Astrocyte of the hippocampus (primary cell): ENCODE measurements at regions not wholly inside any gene's neighbourhood (a gene's known extent, or its start where the extent isn't known, plus 50 kb on each side); places are given as distances from the start of the nearest gene placed in this dataset.

Source experiments
- DNase-seq: peaks from one replicate; pipeline ENCODE4 v3.0.0; 2011; ENCODE audit warnings: low read depth, low spot score

DNA sequence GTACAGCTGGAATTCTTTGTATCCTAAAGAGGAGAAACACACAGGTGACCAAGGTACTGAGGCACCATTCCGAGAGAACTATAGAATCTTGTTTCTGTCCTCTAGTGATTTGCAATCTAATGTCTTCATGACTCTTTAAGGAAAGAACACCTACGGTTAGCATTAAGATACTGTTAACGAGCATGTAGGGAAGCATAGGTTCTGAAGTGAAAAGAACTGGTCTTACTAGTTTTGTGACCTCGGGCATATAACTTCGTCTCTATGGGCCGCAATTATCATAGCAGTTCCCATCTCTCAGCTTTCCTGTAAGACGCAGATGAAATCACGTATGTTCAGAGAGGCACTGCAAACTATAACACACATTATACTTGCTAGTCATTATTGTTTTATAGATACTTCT is 193.0 kb upstream of the NBEA start:
- no peak for DNase-seq

DNA sequence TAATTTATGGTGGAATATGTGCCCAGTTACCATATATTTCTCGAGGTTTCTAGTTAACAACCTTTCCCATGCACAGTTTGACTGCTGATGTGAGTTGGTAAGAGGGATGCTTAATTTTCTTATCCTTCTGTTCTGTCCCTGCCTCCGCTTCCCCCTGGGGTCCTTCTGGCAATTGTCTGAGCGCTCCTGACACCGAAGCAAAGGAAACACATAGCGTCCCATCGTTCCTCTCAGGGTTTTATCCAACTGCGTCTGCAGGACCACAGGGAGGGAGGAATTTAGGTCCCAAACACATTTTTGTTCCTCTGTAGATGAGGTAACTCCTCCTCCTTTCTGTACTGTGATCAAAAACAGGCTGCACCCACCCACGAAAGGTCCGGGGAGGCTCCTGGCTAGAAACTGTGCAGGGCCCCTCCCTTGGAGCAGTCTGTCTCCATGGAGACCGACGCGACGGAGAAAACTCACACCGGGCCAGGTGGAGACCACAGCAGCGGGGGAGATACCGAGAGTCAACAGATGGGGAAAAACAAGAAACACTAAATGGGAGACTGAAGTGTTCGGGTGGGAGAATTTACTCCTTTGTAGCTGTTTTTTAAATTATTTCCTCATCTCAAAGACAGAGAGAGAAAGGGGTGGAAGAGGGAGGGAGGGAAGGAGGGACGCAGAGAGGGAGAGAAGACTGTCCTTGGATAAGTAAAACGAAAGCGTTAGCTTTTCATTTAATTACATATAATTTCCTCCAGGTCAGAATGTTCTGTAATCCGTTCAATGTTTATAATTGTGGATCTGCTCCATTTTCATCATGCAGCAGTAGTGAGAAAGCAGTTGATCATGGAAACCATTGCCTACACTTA is 191.8 kb upstream of the NBEA start:
- DNase-seq: peak; percentile 27

DNA sequence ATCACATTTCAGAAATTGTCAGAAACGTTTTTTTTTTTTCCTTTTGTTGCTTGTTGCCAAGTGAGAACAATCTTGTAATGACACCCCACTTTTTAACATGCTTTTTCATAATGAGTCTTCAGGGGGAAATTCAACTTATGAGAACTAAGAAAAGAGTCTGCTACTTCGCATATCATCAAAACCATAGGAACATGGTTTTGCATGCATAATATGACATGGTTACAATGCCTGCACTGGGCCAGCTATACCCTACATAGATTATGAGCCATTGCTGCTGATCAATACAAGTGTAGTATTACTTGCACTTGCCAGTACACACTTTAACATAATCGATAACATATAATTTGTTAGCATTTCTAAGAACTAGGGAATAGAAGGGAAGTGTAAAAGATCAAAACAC is 191.0 kb upstream of the NBEA start:
- no peak for DNase-seq

DNA sequence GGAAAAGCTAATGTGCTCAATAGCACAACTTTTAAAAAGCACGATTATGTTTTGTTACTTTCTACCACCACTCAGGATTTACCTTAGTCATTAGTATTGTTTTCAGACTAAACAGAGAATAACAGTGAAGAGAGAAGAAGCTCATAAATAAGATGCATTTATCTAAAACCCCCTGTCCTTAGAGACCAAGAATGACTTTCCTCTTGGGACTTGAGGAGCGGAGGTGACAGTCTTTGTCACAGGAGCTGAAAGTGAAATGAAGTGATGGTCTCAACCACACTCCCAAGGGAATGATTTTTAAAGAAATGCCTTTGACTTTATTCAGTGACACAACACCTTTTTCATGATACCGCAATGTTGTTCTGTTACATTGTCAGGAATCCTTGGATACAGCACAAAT is 190.6 kb upstream of the NBEA start:
- no peak for DNase-seq

DNA sequence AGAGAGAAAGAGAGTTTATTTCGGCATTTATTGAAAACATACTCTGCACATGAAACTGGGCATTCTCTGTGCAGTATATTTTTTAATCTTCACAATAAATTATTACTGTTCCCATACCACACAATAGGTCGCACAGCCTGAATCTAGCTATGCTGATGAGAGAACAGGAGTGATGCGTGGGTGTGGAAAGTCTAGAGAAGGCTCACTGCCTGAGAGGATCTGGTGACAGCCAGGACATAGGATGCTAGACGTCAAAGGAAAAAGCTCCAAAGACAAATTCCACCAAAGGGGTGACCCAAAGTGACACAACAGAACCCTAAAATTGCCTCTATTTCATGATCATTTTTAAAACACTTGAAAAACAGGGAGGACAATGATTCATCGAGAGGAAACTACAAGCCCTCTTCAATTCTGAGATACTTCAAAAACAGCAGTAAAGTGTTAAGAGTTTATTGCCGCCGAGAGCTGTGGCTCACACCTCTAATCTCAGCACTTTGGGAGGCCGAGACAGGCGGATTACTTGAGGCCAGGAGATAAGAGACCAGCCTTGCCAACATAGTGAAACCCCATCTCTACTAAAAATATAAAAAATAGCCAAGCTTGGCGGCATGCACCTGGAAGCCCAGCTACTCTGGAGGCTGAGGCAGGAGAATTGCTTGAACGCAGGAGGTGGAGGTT is 189.6 kb upstream of the NBEA start:
- no peak for DNase-seq

DNA sequence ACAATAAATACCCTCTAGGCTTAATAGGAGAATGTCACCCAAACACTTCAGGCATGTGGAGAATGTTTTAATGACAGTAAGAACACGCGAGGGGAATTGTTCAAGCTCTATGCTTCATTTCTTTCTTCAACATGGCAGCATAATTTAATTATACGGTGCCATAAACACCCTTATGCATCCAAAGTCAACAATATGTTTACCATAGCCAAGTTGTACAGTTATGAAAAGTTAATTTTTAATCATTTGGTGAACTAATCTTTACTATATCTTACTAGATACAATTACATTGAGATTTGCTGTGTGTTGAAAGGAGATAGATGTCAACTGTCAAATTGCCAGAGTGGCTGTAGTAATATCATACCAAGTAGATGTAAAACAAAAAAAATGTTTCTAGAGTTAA is 185.9 kb upstream of the NBEA start:
- DNase-seq: no peak

DNA sequence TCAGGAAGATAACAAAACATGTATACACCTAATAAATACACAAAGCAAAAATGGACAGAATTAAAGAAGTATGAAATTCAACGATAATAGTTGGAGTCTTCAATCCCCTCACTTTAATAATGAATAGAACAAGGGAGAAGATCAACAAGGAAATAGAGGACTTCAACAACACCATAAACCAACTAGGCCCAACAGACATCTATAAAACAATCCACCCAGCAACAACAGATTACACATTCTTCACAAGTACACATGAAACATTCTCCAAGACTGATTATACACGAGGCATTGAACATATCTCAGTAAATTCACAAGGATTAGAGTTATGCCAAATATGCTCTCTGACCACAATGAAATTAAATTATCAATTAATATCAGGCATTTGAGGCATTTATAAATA is 185.5 kb upstream of the NBEA start:
- DNase-seq: no peak

DNA sequence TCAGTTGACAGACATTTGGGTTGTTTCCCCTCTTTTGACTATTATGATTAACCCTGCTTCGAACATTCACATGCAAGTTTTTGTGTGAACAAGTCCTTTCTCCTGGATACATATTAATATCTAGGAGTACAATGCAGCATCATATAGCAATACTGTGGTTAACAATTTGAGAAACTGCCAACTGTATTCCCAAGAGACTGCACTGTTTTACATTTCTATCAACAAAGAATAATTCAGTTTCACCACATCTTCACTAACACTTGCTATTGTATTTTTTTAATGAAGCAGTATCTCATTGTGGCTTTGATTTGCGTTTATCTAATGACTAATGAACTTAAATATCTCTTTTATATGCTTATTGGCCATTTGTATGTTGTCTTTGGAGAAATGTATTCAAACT is 184.6 kb upstream of the NBEA start:
- DNase-seq: no peak

DNA sequence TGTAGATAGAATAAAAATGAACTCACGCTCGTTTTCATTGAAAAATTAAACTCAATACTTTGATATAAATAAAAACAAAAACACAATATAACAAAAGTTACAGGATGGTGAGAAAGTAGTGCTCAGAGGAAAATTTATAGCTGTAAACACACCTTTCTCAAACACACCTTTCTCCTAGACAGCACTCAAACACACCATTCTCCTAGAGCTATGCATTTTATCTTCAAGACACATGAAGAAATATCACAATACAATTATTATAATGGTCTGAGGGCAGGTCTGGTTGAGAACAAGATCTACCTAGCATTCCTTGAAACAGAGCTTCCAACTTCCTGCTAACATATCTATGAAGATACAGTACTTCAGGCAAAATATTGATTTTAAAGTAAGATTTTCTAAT is 183.4 kb upstream of the NBEA start:
- DNase-seq: no peak

DNA sequence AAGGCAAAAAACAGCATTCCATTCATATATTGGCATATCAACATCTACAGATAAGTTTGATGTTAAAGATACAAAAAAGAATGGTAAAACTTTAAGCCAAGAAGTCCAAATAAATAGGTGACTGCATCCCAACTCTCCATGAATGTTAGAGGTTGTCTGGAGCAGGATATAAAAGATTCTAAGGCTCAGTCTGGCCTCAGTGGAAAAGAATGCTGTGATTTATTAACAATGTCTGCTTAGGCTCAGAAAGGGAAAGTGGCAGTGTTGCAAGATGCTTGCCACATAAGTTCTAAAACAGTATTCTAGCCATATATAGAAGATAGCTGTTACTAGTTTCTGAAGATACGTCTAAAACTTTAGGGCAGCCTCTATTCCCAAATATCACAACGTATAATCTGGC is 179.8 kb upstream of the NBEA start:
- no peak for DNase-seq

DNA sequence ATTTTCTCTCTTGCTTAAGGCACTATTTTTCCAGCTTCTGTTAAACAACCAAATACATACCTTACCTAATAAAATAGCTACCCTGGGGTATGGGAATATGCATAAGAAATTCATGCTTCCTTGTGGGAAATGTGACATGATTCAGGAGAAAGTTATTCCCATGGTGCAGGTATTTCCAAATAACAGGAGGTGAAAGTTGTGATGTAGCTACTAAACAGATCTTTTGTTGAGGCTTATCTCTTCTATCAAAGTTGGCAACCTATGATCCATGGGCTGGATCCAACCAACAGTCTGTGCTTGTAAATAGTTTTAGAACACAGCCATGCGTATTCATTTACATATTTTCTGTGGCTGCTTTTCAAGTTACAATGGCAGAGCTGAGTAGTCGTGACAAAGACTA is 177.8 kb upstream of the NBEA start:
- no peak for DNase-seq

DNA sequence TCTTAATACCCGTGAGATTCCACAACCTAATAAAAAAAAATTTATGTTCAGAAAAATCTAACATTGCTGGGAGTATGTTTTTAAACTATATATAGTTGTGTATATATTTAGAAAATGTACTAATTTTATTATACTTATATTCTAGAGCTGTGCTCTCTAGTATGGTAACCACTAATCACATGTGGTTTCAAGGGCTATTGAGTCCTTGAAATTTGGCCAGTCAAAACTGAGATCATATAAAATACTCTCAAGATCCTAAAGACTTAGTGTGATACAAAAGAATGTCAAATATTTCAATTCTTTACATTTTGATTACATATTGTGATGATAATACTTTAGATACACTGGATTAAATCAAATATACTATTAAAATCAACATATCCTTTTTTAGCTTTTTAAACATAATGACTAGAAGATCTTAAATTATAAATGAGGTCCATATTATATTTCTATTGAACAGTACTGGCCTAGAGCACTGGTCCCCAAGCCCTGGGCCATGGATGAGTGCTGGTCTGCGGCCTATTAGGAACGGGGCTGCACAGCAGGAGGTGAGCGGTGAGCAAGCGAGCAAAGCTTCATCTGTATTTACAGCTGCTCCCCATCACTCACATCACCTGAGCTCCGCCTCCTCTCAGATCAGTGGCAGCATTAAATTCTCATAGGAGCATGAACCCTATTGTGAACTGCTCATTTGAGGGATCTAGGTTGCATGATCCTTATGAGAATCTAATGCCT is 176.5 kb upstream of the NBEA start:
- DNase-seq: no peak

DNA sequence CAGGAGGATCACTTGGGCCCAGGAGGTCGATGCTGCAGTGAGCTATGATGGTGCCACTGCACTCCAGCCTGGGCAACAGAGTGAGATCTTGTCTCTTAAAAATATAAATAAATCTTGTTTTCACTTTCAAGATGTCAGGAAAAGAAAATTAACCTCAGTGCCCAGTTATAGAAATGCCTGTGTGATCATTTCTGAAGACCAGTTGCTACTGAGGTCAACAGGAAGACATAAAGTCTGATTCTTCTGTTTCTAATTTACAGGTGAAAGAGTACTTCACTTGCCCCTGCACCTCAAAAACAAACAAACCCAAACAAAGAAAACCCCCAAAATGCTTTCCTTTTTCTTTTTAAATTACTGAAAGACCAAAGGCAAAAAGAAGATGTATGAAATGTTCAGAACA is 174.3 kb upstream of the NBEA start:
- DNase-seq: no peak

DNA sequence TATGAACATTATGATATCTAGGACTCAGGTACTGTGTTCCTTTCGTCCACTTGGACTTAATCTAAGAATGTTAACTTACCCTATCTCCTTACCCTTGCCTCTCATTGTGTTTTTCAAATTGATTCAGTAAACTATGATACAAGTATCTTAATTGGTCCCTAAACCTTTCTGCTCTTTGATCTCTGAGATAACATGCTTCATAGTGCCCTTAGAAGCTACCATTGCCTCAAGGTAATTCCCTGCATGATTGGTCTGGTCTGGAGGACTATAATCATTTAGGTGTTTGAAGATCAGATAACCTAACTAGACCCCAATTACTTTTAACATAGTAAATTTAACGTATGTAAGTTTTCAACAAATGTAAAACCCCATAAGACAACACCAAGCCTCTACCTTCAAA is 169.9 kb upstream of the NBEA start:
- DNase-seq: no peak

DNA sequence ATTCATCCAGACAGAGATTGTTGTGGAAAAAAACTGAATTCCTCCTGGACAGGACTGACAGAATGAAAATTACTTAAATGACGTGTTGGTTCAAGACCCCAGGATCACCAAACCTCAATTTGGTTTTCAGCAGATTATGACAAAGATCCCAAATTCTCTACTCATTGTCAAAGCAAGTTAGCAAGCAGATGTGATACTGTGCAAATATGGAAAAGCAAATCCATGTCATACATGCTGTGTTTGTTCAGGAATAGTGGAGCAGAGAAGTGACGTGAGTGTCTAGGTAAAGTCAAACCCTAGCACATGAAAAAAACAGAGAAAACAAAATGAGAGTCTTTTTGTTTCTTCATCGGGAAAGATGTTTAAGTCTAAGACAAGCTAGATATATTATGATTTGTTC is 169.2 kb upstream of the NBEA start:
- DNase-seq: no peak

DNA sequence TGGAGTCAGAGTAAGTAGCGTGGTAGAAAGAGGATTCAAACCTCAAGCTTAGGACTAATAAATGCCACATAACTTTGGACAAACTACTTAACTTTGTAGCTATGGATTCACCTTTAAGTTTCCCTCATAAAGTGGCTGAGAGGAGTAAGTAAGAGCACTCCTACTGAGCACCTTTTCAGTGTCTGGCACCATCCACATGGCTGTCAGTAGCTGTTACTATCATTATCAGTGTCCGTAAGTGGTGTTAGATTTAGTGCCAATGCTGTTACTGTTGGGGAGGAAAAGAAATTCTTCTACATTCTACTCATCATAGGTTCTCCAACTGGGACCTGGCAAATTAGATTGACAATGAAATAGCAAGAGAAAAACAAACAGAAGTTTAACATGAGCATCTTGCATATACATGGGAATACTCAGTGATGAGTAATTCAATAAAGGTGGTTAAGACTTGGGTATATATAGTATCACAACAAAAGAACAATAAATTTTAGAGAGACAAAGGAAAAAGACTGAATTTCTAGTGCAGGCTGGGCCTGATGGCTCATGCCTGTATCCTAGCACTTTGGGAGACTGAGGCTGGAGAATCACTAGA is 165.6 kb upstream of the NBEA start:
- DNase-seq: no peak

DNA sequence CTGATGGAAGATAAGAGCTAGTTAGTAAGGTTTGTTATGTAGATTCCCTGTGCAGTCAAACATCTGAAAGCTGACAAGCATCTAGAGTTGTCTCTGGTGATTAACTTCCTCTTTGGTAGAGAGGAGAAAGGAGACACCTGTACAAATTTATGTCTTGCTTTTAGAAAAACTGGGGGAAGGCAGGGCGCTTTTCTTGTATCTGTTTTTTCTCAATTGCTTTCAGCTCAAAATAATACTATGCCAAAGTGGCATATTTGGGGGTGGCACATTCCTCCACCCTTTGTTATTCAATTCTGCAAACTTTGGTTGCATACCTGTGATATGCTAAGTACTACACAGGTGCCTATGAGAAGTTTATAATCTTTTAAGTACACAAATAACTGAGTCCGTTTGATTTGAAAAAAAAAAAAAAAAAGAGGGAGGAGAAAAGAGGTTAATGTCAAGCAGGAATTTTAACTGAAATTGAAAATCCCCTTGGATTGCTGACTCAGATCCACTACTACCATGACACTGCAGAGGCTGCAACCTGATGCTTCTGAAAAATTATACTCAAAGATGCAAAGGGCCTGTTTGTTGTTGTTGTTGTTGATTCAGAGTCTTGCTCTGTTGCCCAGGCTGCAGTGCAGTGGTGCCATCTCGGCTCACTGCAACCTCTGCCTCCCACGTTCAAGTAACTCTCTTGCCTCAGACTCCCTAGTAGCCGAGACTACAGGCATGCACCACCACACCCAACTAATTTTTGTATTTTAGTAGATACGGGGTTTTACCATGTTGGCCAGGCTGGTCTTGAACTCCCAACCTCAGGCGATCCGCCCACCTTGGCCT is 164.8 kb upstream of the NBEA start:
- DNase-seq: no peak

DNA sequence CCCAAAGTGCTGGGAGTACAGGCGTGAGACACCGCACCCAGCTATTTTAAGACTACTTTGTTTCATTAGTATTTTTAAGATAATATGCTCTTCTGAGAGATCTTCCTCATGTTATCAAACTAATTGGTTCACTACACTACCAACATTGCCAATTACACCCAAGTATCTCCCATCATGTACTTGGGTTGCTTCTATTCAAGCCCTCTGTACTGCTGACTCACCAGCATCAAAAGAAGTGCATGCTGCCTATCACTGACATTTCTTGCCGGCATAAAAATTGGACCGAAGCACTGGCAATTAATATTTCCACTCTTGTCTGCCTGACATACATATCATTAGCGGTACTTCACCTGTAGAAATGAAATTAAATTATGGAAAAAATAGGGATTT is 164.2 kb upstream of the NBEA start:
- no peak for DNase-seq

DNA sequence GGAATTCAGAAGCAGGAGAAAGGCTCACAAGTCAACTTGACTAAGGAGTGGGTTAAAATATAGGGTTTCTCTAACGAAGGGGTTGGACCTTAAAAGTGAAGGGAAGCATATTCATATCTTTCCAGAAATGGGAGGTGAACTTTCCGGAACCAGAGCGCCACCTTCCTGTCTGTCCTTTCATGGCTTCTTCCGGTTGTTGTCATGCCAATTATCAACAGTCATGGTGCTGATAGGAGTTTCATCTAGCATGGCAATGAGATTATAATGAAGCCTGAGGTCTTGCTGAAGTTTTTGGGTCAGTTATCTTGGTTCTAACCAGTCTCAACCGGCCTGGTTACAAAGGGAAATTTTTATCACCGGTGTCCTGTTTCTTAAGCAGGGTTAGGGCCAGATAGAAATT is 162.9 kb upstream of the NBEA start:
- no peak for DNase-seq

DNA sequence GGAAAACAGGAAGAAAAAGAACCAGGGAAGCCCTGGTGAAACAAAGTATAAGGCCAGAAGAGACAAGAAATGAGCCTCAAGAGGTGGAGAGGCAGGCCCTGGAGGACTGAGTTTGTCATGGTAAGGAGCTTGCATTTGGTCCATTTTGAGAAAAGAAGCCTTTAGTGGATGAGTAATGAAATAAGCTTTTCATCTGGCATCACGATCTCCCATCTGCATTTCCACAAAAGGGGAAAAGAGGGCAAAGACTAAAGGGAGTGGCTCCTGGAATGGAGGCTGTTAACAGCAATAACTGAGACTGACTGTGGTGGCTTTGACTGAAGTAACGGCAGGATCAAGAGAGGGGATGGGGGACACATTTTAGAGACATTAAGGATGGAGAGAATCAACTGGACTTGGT is 148.8 kb upstream of the NBEA start:
- no peak for DNase-seq

DNA sequence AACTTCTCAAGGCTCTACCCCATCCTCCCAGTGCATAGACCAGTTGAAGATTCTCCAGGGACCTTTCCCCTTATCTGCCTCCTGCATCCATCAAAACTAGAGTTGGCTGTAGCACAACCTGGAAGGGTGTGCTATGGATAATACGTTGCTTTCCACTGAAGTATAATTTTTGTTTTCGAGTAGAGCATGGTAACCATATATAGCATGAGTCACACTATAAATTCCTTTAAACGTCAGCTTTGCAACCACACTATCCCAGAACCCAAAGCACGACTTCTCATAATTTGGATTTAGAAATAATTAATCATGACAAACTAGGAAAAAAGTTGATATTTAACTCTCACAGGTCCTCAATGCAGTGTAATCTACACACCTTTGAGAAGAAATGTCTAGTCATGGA is 138.3 kb upstream of the NBEA start:
- no peak for DNase-seq

DNA sequence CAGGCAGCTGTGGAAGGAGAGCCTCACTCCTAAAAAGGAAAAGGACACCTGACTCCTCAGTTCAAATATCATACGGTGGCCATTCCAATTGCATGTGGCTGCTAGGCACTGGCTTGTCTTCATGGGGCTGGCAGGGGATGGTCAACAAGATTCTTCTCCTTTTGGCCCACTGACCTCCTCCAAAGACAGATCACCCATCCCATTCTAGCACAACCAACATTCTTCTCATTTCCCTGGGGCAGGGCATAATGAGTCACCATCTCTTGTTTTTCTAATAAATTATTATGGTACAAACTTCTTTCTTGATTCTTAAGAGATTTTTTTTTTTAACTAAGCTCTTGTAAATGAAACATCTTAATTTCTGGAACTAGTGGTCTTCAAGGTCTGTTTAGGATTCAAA is 136.7 kb upstream of the NBEA start:
- no peak for DNase-seq
